ENCODE measurements at regions not wholly inside any gene's neighbourhood (a gene's known extent, or its start where the extent isn't known, plus 50 kb on each side); places are given as distances from the start of the nearest gene placed in this dataset.

DNA sequence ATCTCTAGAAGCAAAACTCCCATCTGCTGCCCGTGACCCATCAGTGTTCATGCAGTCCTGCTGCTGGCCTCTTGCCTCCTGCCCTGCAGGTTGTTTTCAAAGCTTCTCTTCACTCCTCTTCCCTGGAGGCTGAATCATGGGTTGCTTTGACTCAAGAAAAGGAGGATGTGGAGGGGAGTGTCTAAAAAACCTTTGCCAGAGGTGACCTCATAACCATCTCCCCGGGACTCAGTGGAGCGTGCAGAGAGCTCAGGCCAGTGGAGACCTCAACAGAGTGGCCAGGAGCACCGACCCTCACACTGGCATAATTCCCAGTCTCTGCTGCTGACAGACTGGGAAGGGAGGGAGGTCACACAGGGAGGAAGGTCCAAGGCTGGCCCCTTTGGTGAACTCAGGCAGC is 60.9 kb upstream of the ITGA11 start:
- TF ChIP-seq POLR2A (IDR thresholded peaks at IDR 0.05), result no peak
- TF ChIP-seq, protein P1, sequence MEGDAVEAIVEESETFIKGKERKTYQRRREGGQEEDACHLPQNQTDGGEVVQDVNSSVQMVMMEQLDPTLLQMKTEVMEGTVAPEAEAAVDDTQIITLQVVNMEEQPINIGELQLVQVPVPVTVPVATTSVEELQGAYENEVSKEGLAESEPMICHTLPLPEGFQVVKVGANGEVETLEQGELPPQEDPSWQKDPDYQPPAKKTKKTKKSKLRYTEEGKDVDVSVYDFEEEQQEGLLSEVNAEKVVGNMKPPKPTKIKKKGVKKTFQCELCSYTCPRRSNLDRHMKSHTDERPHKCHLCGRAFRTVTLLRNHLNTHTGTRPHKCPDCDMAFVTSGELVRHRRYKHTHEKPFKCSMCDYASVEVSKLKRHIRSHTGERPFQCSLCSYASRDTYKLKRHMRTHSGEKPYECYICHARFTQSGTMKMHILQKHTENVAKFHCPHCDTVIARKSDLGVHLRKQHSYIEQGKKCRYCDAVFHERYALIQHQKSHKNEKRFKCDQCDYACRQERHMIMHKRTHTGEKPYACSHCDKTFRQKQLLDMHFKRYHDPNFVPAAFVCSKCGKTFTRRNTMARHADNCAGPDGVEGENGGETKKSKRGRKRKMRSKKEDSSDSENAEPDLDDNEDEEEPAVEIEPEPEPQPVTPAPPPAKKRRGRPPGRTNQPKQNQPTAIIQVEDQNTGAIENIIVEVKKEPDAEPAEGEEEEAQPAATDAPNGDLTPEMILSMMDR (IDR thresholded peaks at IDR 0.05), result no peak
